ENCODE measurements at regions not wholly inside any gene's neighbourhood (a gene's known extent, or its start where the extent isn't known, plus 50 kb on each side); places are given as distances from the start of the nearest gene placed in this dataset.

- TF ChIP-seq REST (IDR thresholded peaks at IDR 0.05; ENCODE audit: insufficient read depth in 1 of 2, low read depth in 2 of 2, low read length in 2 of 2) (no peak), POLR2AphosphoS5 (IDR thresholded peaks at IDR 0.05; ENCODE audit: low read depth, low read length) (no peak), TAF1 (IDR thresholded peaks at IDR 0.05; ENCODE audit: borderline replicate concordance, insufficient read depth, low read length) (no peak), SIN3A (IDR thresholded peaks at IDR 0.05; ENCODE audit: borderline replicate concordance, insufficient read depth, low read length) (no peak), FOXP2 (optimal IDR thresholded peaks at IDR 0.05; ENCODE audit: borderline replicate concordance, extremely low read depth, extremely low read length, insufficient read depth) (no peak)
Measured at GRCh38 chr2:114331934-114332333, 110.5 kb upstream of the DPP10 start.
